CD4-positive, alpha-beta T cell treated with Interleukin-4 for 4 hours (primary cell): ENCODE measurements at regions not wholly inside any gene's neighbourhood (a gene's known extent, or its start where the extent isn't known, plus 50 kb on each side); places are given as distances from the start of the nearest gene placed in this dataset.

Experiments used
- DNase-seq: peaks from one replicate; pipeline ENCODE4 v3.0.0-alpha.2; 2020

DNA sequence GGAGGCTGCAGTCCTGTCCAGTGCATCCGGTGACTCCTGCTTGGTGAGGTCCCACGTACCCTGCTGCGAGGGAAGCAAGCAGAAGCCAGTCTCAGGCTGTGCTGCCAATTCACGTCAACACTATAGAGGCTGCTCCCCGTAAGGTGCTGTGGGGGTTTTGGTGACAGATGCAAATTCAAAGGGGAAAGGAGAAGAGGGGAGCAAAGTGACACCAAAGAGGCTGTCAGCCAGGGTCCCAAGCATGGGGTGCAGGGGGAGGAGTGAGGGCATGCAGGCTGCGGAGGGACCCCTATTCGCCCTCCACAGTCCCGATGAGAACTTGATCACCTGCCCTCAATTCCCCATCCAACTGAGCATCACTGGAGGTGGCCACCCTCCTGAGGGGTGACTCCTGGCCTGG, 179.4 kb upstream of the HS6ST1 start:
- DNase-seq = no peak

DNA sequence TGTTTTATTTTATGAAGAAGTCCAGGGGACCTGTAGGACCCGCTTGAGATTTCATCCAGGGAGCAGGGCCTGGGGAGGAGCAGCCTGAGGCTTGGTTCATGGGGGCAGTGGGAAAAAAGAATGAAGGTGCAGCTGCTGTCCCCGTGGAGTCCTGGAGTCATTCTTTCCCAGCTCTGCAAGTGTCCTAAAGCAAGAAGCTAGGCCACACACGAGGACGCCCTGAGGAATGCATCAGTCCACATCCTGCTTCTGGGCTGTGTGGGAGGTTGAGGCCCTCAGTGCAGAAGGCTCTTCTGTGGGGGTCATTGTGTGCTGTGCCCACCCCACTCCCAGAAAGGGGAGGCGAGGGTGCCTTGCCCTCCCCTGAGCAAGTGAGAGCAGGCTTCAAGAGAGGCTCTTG, 179.9 kb upstream of the HS6ST1 start:
- no peak for DNase-seq

DNA sequence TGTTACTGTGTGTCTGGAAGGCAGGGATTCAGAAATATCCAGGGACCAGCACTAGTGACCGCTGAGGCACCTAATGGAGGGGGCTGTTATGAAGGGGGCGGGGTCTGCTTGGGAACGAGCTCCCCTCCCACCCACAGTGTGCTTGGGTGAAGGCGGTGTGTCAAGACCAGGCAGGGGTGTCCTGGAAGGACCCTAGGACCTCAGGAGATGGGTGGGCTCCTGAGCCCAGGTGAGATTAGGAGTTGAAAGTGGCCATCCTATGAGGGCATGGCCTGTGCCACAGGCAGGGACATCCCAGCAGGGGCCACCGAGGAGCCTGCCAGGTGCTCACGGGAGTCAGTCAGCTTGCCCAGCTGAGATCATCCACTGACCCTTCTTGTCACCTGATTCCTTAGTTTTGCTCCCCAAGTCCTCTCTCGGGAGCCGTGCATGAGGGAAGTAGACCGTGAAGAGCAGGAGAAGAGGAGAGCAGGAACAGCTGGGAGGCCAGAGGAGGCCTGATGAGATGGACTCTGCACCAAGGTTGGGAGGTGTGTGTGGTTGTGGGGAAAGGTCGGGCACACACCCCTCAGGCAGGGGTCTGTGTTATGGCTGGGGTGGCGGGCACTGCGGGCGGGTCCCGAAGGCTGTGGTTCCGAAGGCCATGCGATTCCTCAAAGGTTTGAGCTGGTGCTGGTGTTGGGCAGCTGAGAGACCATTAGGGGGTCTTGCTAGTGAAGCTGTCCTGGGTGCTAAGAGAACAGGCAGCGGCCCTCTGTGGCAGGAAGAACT, 180.9 kb upstream of the HS6ST1 start:
- no peak for DNase-seq

DNA sequence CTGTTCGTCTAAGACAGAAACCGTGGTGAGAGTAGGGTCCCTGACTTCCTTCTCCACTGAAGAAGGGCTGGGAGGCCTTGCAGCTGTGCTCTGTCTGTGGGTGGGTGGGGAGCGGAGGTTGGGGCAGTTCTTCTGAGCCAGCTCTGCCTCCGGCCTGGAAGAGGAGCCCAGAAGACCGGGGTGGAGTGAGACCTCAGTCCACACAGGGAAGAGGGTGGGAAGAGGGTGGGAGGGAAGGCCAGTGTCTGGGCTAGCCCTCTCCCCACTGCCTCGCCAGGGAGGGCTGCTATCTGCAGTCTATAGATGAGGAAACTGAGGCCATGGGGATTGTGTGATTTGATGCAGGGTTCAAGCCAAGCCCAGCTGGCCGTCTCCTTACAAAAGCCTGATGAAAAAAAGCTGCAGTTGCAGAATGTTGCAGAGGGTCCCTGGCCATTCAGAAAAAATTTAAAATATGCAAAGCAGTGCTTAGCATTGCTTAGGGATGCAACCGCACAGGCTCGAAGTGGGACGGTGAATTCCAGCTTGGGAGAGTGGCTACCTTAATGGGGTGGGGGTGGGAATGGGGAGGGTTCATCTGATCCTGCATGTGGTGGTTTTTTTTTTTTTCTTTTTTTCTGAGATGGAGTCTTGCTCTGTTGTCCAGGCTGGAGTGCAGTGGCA, 181.6 kb upstream of the HS6ST1 start:
- DNase-seq = no peak

DNA sequence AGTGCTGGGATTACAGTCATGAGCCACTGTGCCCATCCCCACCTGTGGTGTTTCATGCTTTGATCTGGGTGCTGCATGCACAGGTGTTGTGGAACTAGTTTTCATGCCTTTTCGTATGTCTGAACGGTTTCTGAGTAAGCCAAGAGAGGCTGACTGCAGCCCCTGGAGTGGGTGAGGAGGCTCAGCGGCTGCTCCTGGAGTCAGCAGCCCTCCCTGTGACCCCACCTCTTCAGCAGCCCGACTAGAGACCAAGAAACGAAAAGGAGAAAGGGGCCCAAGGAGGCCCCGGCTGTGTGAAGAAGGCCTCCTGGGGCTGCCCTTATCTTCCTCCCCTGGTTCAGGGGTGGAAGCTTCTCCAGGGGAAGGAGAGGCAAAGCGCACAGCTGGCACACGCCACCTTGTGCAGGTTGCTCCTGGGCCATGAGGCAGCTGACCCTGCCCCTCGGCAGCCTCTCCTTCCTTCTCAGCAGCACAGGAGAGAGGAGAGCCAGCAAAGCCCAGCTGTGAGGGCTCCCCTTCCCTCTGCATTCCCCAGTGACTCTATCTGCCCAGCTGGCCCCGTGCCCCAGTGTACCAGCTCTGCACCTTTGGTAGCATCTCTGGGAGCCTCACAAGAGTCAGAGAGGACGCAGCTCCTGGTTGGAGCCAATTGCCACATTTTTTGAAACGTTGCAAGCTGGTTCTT, 182.5 kb upstream of the HS6ST1 start:
- no peak for DNase-seq

DNA sequence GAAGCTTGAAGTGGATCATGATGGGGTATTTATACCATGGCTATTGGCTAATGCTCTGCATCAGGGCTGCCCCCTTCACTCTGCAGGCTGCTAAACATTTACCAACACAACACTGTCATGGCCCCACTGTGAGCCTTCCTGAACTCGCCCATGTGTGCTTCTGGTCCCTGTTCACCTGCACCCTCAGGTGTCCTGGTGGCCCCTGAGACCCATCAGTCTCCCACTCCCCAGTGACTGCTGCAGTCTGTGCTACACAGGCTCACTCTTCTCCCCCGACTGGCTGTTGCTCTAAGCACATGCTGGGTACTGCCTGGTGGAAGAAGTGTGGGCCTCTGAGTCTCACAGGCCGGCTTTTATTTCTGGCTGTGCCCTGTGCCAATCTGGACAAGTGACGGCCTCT, 183.0 kb upstream of the HS6ST1 start:
- no peak for DNase-seq

DNA sequence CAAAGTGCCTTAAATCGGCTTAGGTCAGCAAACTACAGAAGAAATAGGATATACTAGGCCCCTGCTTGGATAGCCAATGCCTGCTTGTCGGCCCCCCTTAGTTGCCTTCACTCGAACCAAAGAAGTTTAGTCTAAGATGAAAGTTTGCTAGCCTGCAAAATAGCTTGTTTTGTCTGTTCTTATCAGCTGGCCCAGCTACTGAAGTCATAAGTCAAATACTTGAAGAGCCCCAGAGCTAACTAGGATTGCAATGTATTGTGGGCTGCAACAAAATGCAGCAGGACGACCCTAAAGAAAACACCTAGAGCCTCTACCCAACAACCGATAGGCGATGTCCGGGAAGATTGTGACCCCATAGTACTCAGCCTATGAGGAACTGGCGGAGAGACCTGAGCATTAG, 183.5 kb upstream of the HS6ST1 start:
- DNase-seq = no peak

DNA sequence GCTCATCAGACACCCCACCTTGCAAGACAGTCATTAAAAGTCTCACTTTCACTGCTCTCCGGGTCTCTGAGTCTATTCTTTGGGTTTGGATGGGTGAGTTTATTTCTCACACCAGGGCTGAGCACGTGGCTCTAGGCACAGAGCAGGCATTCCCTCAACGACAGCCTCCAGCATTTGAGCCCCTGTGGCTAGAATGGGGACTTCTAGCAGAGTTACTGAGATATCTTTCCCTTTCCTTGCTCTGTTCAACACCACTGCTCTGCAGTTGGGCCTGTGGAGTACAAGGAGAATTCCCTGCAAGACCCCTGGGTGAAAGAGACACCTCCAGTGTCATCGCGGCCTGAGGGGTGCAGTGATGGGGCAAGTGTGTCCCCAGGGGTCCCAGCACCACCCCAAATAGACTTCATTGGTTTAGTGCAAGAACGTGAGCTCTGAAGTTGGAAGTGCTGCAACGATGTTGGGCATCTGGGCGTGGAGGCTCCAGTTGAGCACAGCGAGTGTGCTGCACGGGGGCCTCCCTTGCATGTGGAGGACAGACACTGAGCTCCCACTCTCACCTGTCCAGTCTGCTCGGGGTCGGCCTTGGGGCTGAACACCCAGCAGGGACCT, 184.1 kb upstream of the HS6ST1 start:
- DNase-seq = no peak

DNA sequence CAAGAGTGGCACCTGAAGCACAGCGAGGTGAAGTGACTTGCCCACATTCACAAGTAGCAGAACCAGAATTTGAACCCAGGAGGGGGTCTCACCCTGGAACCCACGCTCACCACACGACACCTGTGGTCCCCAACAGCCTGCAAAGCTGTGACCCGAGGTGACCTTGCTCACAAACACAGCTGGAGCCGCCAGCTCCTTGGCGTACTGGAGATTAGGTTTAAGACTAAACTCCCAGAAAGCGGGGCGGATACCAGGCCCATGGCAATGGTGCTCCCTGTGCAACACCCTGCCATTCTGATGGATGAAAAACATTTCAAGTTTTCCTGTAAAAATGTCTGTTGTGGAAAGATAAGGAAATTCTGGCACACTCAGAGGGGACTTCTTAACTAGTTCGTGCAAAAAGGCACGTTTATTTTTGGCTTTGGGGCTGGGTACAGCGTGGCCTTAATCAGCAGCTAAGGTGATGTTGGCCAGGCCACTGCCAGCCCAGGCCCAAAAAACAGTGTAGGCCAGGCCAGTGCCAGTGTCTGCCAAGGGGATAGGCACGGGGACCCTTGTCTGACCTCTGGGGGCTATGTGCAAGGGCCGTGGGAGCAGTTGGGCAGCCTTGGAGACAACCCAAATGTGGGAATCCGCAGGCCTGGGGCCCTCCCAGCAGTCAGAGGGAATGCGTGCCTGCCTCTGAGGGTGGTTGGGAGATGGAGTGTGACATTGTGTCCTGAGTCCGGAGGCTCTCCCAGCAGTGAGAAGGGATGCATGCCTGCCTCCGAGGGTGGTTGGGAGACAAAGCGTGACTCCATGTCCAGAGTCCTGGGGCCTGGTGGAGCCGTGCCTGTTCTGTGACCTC, 185.0 kb upstream of the HS6ST1 start:
- no peak for DNase-seq

DNA sequence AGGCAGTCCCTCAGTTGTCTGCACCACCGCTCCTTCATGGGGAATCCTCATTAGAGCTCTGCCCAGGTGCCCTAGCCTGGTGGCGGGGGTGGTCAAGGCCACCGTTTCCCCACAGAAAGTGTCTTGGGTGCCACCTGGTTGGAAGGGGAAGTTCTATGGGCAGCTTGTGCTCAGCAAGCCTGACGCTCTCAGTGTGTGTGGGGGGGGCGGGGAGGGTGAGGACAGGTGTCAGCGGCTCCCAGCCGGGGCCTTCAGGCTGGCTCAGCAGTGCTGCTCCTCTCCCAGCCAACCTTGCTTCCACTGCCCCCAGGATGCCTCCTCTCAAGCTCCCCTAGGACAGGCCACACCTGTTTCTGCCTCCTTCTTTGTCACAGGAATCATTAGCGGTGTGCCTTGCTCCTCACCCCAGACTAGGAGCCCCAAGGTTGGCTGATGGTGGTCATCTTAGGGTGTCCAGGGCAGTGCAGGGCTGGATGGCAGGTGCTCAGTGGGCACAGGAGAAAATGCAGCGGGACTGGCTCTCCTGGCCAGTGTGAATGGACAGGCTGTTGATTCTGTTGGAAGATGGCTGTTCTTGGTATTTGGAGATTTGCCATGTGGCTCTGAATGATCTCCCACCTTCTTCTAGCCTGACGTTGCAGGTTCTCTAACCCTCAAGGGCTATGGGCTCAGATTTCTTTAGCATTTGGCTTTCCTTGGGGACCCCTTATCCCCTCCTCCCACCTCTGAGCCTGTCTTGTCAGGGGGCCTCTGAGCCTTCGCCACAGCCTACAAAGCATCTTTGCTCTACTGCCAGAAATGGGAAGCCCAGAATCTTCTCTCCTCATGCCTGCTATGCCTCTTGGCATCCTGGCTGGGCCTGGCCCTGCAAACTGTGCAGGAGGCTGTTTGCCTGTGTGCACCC, 185.8 kb upstream of the HS6ST1 start:
- no peak for DNase-seq

DNA sequence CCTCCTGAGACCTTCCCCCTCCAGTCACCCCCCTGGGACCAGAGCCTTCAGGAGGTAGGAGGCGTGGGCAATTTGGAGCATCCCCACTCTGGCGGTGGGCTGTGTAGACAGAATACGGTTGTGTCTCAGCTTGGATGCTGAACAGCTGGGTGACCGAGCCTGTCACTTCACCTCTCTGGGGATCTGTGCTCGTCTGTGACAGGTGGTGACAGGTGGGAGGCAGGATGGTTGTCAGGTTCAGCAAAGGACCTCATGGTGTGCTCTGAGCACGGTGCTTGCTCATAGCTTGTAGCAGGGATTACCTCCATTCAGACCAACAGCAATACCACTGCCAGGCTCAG, 186.5 kb upstream of the HS6ST1 start:
- DNase-seq = no peak

DNA sequence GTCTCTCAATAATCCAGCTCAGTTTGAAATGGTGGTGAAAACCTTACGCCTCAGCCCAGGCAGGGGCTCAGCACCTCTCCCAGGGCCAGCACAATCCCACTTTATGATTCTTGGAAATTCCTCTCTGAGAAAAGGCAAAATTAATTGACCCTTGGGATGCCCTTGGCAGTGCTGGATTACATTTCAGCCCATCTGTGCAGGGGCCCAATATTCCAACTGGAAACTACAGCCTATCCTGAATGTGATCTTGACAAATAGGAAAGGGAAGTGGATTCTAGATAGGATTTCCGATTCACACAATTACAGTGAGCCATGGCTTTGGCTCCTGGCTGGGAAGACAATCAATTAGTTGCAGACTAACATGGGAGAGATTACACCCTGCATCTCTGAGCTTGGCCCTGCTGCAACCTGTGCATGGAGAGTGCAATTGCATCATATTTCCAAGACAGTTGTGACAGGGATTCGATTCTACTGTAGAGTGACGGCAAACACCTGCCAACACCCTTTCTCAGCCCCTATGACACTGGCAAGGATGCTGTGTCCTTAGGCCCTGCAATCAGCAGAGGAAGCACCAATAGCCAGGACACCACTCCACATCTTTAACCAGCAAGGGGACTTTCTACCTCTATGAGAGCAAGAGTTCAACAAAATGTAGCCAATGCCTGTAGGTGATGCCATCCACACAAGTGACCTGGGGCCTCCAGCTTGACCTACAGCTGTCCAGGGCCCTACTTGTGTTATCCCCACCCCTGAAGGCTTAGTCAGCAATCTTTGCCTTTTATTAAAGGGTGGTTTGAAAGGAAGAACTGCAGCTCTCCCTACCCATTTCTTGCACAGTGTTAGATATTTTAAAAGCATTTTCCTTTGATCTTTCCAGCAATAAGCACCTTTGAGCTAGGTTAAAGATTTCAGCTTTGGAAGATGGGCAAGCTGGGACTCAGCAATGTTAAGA, 187.2 kb upstream of the HS6ST1 start:
- DNase-seq = no peak

DNA sequence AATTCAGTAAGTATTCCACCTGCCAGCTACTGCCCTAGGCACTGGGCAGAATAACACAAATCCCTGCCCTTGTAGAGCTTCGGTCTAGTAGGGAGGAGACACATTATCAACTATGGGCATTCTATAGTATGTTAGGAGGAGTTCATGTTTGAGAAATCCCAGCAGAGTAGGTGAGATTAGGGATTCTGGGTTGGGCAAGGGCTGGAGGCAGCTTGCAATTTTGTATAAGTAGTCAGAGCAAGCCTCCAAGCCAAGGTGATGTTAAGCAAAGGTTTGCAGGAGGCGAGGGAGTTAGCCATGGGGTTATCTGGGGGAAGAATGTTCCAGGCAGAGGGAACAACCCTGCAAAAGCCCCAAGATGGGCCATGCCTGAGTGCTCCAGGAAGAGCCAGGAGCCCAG, 187.9 kb upstream of the HS6ST1 start:
- no peak for DNase-seq

DNA sequence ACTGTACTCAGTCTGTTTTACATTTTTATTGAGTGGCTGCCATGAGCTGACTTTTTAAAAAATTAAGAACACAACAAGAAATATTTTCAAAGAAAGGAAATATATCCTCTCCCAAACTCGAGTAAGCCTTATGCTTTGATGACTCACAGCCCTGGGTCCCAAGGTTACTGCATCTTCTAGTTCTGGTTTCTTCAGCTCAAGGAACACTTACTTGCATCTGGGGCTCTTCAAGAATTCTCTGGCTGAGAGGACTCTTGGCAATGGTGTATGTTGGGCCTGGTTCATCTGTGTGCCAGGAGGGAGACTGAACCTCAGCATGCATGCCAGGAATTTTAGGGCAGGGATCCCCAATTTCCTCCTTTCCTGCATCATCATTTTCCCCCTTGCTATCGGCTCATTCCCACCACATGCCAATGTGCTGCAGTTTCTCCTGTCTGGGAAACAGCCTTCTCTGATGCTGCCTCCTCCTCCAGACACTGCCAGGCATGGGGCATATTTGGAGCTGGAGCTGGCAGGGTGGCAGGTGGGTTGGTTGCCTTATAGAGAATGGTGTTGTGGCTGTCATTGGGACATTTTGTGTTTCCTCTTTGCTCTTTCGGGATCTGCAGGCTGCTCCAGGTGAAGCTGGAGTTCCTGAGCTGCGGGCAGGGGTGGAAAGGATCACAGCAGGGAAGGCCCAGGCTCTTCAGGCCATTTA, 192.2 kb upstream of the HS6ST1 start:
- no peak for DNase-seq

DNA sequence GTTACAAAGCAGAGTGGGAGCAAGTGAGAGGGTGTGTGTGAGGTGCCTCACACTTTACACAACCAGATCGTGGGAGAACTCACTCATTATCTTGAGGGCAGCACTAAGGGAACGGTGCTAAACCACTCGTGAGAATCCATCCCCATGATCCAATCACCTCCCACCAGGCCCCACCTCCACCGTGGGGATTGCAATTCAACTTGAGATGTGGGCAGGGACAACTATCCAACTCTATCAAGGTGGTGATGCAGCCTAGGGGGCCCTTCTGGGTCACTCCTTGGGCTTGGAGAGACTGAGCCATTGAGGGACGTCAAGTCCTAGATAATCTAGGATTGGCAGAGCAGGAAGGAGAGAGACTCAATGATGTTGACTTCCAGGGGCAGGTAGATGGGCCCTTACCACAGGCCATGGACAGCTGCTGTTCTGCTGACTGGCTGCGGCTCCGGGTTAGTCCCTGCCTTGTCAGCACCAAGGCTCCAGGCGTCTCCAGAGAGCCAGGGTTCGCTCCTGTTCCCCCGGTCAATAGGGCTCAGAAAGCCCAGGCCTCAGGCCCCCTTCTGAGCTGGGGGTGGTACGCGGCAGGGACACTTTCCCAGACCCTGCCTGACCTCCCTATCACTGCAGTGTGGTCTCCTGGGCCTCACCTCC, 193.2 kb upstream of the HS6ST1 start:
- no peak for DNase-seq

DNA sequence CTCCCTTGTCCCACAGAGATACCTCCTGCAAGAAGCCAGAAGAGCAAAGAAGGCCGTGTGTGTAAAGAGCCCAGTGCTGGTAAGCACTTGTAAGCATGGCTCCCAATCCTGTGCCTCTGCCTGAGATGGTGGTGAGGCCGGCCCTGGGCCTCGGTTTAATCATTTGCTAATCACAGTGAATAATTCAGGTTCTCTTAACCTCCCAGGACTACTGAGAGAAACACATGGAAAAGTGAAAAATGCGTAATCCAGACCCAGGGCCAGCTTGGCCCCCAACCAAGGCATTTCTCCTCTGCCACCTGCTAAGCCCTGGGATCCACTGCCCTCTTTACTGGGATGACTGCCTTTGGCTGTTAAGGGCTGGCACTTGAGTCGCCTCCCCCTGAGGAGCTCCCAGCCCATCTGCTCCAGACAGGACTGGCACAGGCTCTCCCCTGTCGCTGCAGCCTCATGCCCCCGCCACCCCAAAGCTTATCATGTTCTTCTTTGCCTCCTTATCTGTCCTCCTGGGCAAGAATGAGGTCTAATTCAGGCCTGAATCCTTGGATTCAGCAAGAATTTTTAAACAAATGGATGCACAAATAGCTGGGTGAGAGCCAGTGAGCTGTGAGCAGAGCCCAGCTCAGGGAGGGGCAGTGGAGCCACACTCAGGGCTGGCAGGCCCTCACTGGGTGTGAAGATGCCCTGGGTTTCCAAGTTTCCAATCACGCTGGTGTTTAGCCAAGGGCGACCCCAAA, 193.9 kb upstream of the HS6ST1 start:
- DNase-seq = no peak

DNA sequence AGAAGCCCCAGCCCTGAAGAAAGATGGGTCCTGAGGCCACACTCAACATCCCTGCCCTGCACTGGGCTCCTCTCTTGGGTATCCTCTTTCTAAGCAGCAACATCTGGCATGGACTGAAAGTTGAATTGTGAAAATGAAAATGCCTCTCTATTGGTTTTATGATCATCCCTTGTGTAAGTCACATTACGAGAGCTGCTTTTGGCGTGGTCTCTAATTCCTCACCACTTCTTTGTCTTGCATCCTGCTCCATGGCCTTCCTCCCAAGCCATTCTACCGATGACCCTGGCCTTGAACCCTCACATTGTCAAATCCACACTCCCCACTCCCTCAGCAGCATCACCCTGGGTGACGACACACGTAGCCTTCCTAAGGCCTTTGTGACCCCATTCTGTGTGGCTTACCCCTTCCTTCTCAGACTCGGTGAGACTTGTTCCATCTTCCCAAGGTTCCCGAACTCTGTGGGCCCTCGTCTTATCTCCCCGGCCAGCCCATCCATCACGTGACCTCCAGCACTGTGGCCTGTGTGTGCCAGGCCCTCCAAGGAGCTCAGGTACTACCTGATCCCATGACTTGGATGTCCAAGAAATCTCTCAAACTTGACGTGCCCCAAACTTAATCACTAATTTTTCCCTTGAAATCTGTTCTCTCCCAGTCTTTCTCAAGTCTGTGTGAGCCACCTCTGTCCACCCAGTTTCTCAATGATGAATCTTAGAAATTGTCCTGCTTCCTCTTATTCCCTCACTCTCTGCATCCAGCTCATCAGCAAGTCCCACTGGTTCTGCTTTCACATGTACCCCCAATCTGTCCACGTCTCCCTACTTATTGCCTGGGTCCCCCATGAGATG, 194.7 kb upstream of the HS6ST1 start:
- no peak for DNase-seq

DNA sequence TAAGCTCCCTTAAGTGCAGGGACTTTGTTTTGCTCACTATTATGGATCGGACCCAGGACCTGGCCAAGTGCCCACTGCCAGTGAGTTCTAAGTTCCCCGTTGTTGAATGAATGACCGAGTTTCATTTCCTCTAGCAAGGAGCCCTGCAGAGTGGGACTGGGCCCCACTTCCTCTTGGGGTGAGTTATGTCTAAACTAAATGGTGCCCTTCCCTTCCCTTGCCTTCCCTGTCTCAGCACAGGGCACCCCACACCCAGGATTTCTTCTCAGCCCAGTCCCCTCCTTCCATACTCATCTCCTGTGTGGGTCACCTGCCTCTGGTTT, 195.3 kb upstream of the HS6ST1 start:
- DNase-seq = peak; percentile 13
